Amygdala (tissue), 56 donors: ENCODE measurements at regions not wholly inside any gene's neighbourhood (a gene's known extent, or its start where the extent isn't known, plus 50 kb on each side); places are given as distances from the start of the nearest gene placed in this dataset.
A peak's percentile ranks its signal among the peaks of the same experiment; 100 is the strongest.

Experiments used
- DNase-seq, 56 donors: peaks; one replicate each; lab custom pipeline; 2025; lab: John Stamatoyannopoulos, UW

GRCh38 chr16:86663685-86664521 is 85.6 kb downstream of the FOXL1 start:
- DNase-seq = no peak

GRCh38 chr16:86664522-86665318 is 86.4 kb downstream of the FOXL1 start:
- no peak for DNase-seq

- DNase-seq = no peak
Measured at GRCh38 chr16:86665319-86665675, 86.9 kb downstream of the FOXL1 start.

- no peak for DNase-seq
Measured at GRCh38 chr16:86665929-86666328, 87.6 kb downstream of the FOXL1 start.

GRCh38 chr16:86667035-86667434 is 88.7 kb downstream of the FOXL1 start:
- DNase-seq = no peak

GRCh38 chr16:86668136-86668910 is 90.0 kb downstream of the FOXL1 start:
- no peak for DNase-seq

- DNase-seq = no peak
Measured at GRCh38 chr16:86669285-86669805, 91.0 kb downstream of the FOXL1 start.

GRCh38 chr16:86669937-86670749 is 91.8 kb downstream of the FOXL1 start:
- DNase-seq = peak in 2 of 56 donors; percentile 3

- DNase-seq = no peak
Measured at GRCh38 chr16:86670750-86671234, 92.4 kb downstream of the FOXL1 start.

- no peak for DNase-seq
Measured at GRCh38 chr16:86671486-86672178, 93.3 kb downstream of the FOXL1 start.

GRCh38 chr16:86672179-86672863 is 94.0 kb downstream of the FOXL1 start:
- DNase-seq = no peak

GRCh38 chr16:86673090-86673955 is 95.0 kb downstream of the FOXL1 start:
- DNase-seq = no peak

- DNase-seq = no peak
Measured at GRCh38 chr16:86673956-86674453, 95.7 kb downstream of the FOXL1 start.

- DNase-seq = no peak
Measured at GRCh38 chr16:86676254-86676670, 97.9 kb downstream of the FOXL1 start.

GRCh38 chr16:86679490-86679889 is 101.1 kb downstream of the FOXL1 start:
- DNase-seq = no peak

GRCh38 chr16:86680162-86680561 is 101.8 kb downstream of the FOXL1 start:
- DNase-seq = no peak

- DNase-seq = no peak
Measured at GRCh38 chr16:86680661-86681030, 102.3 kb downstream of the FOXL1 start.
